ENCODE measurements at regions not wholly inside any gene's neighbourhood (a gene's known extent, or its start where the extent isn't known, plus 50 kb on each side); places are given as distances from the start of the nearest gene placed in this dataset.

DNA sequence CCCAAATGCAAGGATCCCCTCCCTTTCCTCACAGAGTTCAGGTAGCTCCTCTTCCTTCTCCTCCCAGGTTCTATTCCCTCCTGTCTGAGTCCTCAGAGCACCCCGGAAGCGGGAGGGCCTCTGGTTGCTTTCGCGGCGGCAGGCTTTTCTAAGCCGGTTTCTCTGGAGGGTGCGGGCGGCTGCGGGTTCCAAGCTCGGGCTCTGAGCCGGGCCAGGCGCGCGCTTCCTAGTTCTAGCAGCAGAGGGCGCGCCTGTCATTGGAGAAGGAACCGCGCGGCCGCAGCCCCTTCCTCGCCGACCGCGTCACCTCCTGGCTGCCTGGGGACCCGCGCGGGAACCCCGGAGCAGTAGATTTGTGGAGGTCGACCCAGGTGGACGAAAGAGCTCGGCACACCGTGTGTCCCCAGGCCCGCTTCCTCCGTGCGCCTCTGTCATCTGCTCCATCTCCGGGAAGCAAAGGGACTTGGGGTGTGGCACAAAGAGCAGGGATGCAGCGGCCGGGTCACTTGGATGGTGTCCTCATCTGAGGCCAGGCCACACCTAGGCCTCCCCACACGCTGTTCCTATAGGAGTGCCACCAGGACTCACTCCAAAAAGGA lies 389.0 kb upstream of the PODXL start:
- no peaks in the 10 kb centered on the region for H4K20me1 ChIP-seq (replicated peaks; ENCODE audit: control insufficient read depth, extremely low read depth, insufficient read depth, low read length)
- dilution Hi-C loops (cut with MboI; ENCODE audit: extremely low pct_ligation_motif_present, low sequenced_read_pairs) = no loop called here
- no peaks in the 10 kb centered on the region for H3K36me3 ChIP-seq (ENCODE audit: control insufficient read depth in 2 of 2, extremely low read depth in 1 of 2, insufficient read depth in 2 of 2, low read length in 2 of 2)
- peaks cover 9% of the 10 kb centered on the region for H3K4me1 ChIP-seq (ENCODE audit: control insufficient read depth, extremely low read depth, insufficient read depth, low read length)
- ChIA-PET CTCF (interaction anchor here (0.6 to 3.9 kb wide), 41 partner anchors 10 to 712 kb away, joined by 3 to 95 read pairs (median 4); partner anchors contain the start of gene PLXNA4), POLR2A (no interaction called here)
- intact Hi-C loops (cut with micrococcal nuclease) = loop anchor here (1.0 to 10.0 kb wide), 10 partner anchors 49 to 635 kb away; no protein-coding TSS in a partner anchor
- H3K4me3 ChIP-seq (replicated peaks in 1 of 3; ENCODE audit: insufficient read depth in 1 of 3, low read depth in 1 of 3, low read length in 3 of 3) = no peak overlapping the region
- no peaks in the 10 kb centered on the region for H3K9me1 ChIP-seq (replicated peaks; ENCODE audit: control insufficient read depth, extremely low read depth, insufficient read depth, low read length)
- H3K9ac ChIP-seq (replicated peaks; ENCODE audit: extremely low read depth, insufficient read depth, low read length) = no peak overlapping the region
- H3K27me3 ChIP-seq (ENCODE audit: control insufficient read depth in 2 of 2, insufficient read depth in 2 of 2, low read length in 2 of 2) = peaks cover 8 to 19% of the 10 kb centered on the region in 2 experiments
- TF ChIP-seq, protein P1, sequence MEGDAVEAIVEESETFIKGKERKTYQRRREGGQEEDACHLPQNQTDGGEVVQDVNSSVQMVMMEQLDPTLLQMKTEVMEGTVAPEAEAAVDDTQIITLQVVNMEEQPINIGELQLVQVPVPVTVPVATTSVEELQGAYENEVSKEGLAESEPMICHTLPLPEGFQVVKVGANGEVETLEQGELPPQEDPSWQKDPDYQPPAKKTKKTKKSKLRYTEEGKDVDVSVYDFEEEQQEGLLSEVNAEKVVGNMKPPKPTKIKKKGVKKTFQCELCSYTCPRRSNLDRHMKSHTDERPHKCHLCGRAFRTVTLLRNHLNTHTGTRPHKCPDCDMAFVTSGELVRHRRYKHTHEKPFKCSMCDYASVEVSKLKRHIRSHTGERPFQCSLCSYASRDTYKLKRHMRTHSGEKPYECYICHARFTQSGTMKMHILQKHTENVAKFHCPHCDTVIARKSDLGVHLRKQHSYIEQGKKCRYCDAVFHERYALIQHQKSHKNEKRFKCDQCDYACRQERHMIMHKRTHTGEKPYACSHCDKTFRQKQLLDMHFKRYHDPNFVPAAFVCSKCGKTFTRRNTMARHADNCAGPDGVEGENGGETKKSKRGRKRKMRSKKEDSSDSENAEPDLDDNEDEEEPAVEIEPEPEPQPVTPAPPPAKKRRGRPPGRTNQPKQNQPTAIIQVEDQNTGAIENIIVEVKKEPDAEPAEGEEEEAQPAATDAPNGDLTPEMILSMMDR (IDR thresholded peaks at IDR 0.05; ENCODE audit: extremely low read depth in 1 of 2, insufficient read depth in 1 of 2, low read depth in 1 of 2, low read length in 2 of 2) = peak; percentile 89 to 93
- TF ChIP-seq, protein P2, sequence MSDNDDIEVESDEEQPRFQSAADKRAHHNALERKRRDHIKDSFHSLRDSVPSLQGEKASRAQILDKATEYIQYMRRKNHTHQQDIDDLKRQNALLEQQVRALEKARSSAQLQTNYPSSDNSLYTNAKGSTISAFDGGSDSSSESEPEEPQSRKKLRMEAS (IDR thresholded peaks at IDR 0.05; ENCODE audit: insufficient read depth, insufficient read length) = no peak
- TF ChIP-seq EZH2 (IDR thresholded peaks at IDR 0.05; ENCODE audit: borderline replicate concordance, low read depth, low read length, severe bottlenecking) = peak; percentile 48
- no TSS peak for BruUV-seq (replicated peaks)
- DNase-seq (ENCODE audit: low read depth, low spot score) (peak; percentile 46), FAIRE-seq (peak; percentile 80)
- H3K9me3 ChIP-seq (replicated peaks; ENCODE audit: control insufficient read depth, insufficient read depth, low read length) = no peaks in the 10 kb centered on the region
- no peak overlapping the region for H3K4me2 ChIP-seq (ENCODE audit: insufficient read depth, low read length)
- no peaks in the 10 kb centered on the region for H3K79me2 ChIP-seq (ENCODE audit: control insufficient read depth, insufficient read depth, low read length)
- H3K27ac ChIP-seq (ENCODE audit: insufficient read depth, low read depth, low read length) = no peak overlapping the region
- peak overlapping the region; percentile 83 for H2AFZ ChIP-seq (ENCODE audit: low read depth, low read length)

DNA sequence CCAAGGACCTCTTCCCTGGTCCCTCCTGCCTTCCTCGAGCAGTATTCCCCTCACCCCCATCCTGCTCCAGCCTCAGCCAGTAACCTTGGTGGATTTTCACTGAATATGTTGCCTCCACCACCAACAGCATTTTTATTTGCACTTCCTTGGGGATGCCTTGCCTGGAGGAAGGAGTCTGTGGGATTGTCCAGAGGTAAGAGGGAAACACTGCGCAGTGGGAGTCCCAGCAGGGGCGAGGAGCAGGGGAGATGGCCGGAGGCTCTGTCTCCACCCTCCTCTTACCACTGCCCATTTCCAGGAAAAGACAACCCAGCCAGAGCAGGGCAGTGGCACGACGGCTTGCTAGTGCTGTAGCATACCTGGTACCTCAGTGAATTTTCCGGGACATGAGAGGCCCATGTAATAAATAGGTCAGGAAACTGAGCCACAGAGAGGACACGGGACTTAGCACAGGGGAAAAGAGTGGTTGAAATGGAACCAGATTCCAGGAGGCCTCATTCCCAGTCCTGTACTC lies 388.2 kb upstream of the PODXL start:
- Histone ChIP-seq H3K79me2 (ENCODE audit: control insufficient read depth, insufficient read depth, low read length) (no peaks in the 10 kb centered on the region), H3K9ac (replicated peaks; ENCODE audit: extremely low read depth, insufficient read depth, low read length) (no peak overlapping the region), H3K9me3 (replicated peaks; ENCODE audit: control insufficient read depth, insufficient read depth, low read length) (no peaks in the 10 kb centered on the region), H3K27ac (ENCODE audit: insufficient read depth, low read depth, low read length) (no peak overlapping the region), H3K4me2 (ENCODE audit: insufficient read depth, low read length) (no peak overlapping the region), H3K9me1 (replicated peaks; ENCODE audit: control insufficient read depth, extremely low read depth, insufficient read depth, low read length) (no peaks in the 10 kb centered on the region), H3K27me3 (ENCODE audit: control insufficient read depth in 2 of 2, insufficient read depth in 2 of 2, low read length in 2 of 2) (peaks cover 8 to 22% of the 10 kb centered on the region in 2 experiments), H3K4me3 (replicated peaks in 1 of 3; ENCODE audit: insufficient read depth in 1 of 3, low read depth in 1 of 3, low read length in 3 of 3) (no peak overlapping the region), H4K20me1 (replicated peaks; ENCODE audit: control insufficient read depth, extremely low read depth, insufficient read depth, low read length) (no peaks in the 10 kb centered on the region), H3K4me1 (ENCODE audit: control insufficient read depth, extremely low read depth, insufficient read depth, low read length) (peaks cover 9% of the 10 kb centered on the region), H2AFZ (ENCODE audit: low read depth, low read length) (no peak overlapping the region), H3K36me3 (ENCODE audit: control insufficient read depth in 2 of 2, extremely low read depth in 1 of 2, insufficient read depth in 2 of 2, low read length in 2 of 2) (no peaks in the 10 kb centered on the region)
- no peak for DNase-seq (ENCODE audit: low read depth, low spot score)
- BruUV-seq (replicated peaks) = no TSS peak
- ChIA-PET POLR2A (no interaction called here), CTCF (interaction anchor here (0.6 to 3.9 kb wide), 41 partner anchors 10 to 713 kb away, joined by 3 to 95 read pairs (median 4); partner anchors contain the start of gene PLXNA4)
- intact Hi-C loops (cut with micrococcal nuclease) (loop anchor here (1.0 to 10.0 kb wide), 10 partner anchors 48 to 636 kb away; no protein-coding TSS in a partner anchor), dilution Hi-C loops (cut with MboI; ENCODE audit: extremely low pct_ligation_motif_present, low sequenced_read_pairs) (no loop called here)
- TF ChIP-seq FOS (IDR thresholded peaks at IDR 0.05; ENCODE audit: borderline replicate concordance, insufficient read depth, low read length) = no peak
- FAIRE-seq = no peak
